ENCODE measurements at regions not wholly inside any gene's neighbourhood (a gene's known extent, or its start where the extent isn't known, plus 50 kb on each side); places are given as distances from the start of the nearest gene placed in this dataset.

DNA sequence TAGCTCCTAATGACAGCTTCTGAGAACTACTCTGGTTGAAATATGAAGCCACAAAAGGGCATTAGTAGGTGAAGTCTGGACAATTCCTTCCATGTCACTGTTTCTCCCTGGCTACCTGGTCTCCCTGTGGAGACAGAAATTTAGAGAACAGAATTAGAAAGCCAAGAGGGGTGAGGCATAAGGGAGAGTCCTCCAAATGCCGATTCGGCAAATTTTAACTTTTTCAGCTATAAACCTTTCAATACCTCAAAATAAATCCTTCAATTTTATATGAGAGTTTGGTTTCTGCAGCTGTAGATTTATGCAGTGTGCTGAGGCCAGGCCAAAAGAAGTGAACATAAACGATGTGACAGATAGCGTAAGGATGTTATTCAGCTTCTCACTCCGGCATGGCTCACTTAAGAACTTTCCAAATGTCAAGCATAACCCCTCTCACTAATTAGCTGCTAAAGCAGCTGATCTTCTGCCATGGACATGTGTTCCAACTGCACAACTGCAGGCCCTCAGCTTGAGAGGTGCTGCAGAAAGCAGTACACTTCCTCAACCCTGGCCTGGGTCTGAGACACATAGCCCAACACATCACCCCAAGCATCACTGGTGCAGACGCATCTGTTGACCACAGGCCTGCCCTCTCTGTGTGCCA, 247.9 kb upstream of the SOX9 start:
- TF ChIP-seq, protein P1, sequence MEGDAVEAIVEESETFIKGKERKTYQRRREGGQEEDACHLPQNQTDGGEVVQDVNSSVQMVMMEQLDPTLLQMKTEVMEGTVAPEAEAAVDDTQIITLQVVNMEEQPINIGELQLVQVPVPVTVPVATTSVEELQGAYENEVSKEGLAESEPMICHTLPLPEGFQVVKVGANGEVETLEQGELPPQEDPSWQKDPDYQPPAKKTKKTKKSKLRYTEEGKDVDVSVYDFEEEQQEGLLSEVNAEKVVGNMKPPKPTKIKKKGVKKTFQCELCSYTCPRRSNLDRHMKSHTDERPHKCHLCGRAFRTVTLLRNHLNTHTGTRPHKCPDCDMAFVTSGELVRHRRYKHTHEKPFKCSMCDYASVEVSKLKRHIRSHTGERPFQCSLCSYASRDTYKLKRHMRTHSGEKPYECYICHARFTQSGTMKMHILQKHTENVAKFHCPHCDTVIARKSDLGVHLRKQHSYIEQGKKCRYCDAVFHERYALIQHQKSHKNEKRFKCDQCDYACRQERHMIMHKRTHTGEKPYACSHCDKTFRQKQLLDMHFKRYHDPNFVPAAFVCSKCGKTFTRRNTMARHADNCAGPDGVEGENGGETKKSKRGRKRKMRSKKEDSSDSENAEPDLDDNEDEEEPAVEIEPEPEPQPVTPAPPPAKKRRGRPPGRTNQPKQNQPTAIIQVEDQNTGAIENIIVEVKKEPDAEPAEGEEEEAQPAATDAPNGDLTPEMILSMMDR (IDR thresholded peaks at IDR 0.05; ENCODE audit: control extremely low read depth in 1 of 3, insufficient read depth in 1 of 3, low read depth in 1 of 3, low read length in 3 of 3), result no peak
- TF ChIP-seq, protein P2, sequence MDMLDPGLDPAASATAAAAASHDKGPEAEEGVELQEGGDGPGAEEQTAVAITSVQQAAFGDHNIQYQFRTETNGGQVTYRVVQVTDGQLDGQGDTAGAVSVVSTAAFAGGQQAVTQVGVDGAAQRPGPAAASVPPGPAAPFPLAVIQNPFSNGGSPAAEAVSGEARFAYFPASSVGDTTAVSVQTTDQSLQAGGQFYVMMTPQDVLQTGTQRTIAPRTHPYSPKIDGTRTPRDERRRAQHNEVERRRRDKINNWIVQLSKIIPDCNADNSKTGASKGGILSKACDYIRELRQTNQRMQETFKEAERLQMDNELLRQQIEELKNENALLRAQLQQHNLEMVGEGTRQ (IDR thresholded peaks at IDR 0.05; ENCODE audit: low read length), result no peak
- TF ChIP-seq SIN3A (conservative IDR thresholded peaks at IDR 0.05 in 1 of 2, IDR thresholded peaks at IDR 0.05 in 1 of 2; ENCODE audit: low read depth in 1 of 2, low read length in 2 of 2) (no peak), POLR2A (IDR thresholded peaks at IDR 0.05; ENCODE audit: control extremely low read depth in 1 of 2, low read depth in 2 of 2, low read length in 2 of 2) (no peak), EP300 (IDR thresholded peaks at IDR 0.05; ENCODE audit: borderline replicate concordance in 1 of 2, low read depth in 2 of 2, low read length in 2 of 2) (no peak), EZH2 (IDR thresholded peaks at IDR 0.05; ENCODE audit: low read depth, low read length, severe bottlenecking) (no peak), CEBPB (IDR thresholded peaks at IDR 0.05; ENCODE audit: low read depth, low read length) (no peak), SRF (IDR thresholded peaks at IDR 0.05; ENCODE audit: low read depth, low read length) (no peak)
- TF ChIP-seq, protein P3, sequence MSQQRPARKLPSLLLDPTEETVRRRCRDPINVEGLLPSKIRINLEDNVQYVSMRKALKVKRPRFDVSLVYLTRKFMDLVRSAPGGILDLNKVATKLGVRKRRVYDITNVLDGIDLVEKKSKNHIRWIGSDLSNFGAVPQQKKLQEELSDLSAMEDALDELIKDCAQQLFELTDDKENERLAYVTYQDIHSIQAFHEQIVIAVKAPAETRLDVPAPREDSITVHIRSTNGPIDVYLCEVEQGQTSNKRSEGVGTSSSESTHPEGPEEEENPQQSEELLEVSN (IDR thresholded peaks at IDR 0.05), result no peak
